ENCODE measurements at regions not wholly inside any gene's neighbourhood (a gene's known extent, or its start where the extent isn't known, plus 50 kb on each side); places are given as distances from the start of the nearest gene placed in this dataset.
"Not testable (repeated sequence)": the region's sequence is repeated elsewhere in the genome, so short reads cannot be mapped to it uniquely, and the experiment has no call there.

GRCh38 chr11:23257088-23257487 lies 396.8 kb upstream of the CCDC179 start:
- no peak for DNase-seq (ENCODE audit: low spot score)

DNA sequence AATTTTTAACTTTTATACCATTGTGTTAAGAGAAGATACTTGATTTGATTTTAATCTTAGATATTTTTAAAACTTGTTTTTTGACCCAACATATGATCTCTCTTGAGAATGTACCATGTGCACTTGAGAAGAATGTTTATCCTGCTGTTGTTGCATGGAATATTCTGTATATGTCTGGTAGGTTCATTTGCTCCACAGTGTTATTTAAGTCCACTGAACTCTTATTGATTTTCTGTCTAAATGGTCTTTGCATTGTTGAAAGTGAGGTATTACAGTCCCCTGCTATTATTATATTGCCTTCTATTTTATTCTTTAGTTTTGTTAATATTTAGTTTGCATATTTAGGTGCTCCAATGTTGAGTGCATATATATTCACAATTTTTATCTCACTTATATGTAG lies 397.3 kb upstream of the CCDC179 start:
- no peak for DNase-seq (ENCODE audit: low spot score)

- no peak for DNase-seq (ENCODE audit: low spot score)
Observed at GRCh38 chr11:23263466-23263865, 403.2 kb upstream of the CCDC179 start.

- no peak for DNase-seq (ENCODE audit: low spot score)
Observed at GRCh38 chr11:23272095-23272494, 411.8 kb upstream of the CCDC179 start.

DNA sequence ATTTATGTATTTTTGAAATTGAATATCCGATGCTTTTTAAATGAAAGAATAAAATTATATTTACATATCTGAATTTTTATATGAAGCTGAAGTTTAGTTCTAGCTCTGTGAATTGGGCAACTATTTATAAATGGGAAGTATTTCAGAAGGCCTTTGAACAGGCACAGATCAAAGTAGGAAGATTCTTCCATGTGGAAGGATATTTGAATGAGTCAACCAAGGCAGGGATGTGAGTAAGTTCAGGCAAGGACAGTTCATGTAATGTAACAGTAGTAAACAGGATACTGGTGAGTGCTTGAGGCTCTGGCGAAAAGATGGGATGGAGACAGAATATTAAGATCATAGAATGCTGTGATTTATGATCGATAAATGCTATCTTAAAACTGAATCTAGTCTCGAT lies 417.8 kb upstream of the CCDC179 start:
- DNase-seq (ENCODE audit: low spot score) = no peak

DNA sequence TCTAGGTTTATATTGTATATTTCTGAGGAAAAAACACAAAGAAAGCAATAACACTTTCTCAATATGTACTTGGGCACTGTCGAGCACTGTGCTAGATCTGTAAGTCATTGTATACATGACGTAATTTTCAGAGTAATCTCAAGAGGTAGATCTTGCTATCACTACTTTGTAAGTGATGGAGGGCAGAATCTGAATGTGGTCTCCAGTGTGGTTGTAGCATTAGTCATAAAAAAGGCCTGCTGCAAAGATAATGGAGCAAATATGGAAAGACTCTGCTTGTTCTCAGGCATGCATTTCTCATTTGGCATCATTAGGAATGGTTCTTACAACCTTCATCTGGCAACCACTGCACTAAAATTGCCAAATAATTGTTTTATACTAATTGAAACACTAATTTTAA lies 419.8 kb upstream of the CCDC179 start:
- DNase-seq (ENCODE audit: low spot score) = no peak

DNA sequence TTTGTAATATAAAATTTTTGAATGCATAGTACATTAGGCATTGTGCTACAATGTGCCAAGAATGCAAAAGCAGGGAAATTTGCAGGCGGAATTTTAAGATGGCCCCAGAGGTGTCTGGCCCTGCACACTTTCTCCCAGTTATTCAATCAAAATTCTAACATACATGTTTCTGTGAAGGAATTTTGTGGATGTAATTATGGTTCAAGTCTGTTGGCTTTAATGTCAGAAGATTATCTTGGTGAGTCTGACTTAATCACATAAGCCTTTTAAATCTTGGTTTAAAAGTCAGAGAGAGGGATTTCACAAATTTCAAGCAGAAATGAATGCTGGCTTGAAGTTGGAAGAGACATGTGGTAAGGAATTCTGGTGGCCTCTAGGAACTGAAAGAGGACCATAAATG lies 423.4 kb upstream of the CCDC179 start:
- no peak for DNase-seq (ENCODE audit: low spot score)

- DNase-seq (ENCODE audit: low spot score) = no peak
Observed at GRCh38 chr11:23284631-23285030, 424.4 kb upstream of the CCDC179 start.

DNA sequence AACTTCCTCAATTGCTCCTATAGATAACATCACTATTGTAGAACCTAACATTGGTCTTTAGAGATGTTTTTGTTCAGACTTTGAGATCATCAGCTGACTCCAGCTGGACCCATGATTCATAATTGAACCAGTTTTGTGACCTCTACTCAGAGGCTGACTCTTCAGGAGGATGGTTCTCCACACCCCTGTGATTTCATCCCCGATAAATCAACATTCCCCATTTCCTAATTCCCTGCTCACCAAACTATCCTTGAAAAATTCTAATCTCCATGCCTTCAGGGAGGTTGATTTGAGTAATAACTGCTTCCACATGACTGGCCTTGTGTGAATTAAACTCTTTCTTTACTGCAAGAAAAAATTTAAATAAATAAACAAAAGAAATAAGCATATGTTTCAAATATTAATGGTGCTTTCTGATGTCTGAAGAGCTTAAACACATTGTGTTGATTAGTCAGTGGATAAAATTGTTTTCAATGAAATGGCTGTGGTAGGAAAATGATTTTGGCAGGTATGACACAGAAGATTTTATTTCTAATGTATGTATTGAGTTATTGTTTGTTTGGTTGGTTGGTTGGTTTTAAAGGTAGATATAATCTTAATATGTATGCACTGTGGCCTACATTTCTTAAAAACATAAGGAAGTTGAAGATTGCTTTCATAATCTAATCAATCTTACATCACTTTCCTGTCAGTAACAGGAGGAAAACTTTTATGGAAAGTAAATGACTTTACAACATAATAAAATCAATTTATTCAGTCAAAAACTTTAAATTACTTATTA lies 427.9 kb upstream of the CCDC179 start:
- DNase-seq (ENCODE audit: low spot score) = no peak

- DNase-seq (ENCODE audit: low spot score) = no peak
Observed at GRCh38 chr11:23295241-23295640, 435.0 kb upstream of the CCDC179 start.

- DNase-seq (ENCODE audit: low spot score) = no peak
Observed at GRCh38 chr11:23308041-23308440, 447.8 kb upstream of the CCDC179 start.

DNA sequence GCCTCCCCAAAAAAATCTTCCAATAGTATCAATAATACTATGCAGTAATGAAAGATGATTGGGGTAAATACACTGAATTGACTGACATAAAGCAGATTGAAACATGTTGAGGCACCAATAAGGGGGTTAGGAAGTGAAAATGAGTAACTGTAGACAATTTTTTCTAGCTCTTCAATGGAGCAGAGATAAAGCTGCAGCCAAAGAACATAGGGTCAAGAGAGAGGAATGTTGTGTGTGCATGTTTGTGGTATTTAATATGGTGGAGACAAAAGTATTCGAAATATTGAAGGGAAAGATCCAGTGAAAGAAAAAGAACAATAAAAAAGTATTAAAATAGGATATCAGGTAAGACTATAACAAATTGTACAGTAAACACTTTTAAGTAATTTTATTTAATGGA lies 450.0 kb upstream of the CCDC179 start:
- DNase-seq (ENCODE audit: low spot score) = no peak

DNA sequence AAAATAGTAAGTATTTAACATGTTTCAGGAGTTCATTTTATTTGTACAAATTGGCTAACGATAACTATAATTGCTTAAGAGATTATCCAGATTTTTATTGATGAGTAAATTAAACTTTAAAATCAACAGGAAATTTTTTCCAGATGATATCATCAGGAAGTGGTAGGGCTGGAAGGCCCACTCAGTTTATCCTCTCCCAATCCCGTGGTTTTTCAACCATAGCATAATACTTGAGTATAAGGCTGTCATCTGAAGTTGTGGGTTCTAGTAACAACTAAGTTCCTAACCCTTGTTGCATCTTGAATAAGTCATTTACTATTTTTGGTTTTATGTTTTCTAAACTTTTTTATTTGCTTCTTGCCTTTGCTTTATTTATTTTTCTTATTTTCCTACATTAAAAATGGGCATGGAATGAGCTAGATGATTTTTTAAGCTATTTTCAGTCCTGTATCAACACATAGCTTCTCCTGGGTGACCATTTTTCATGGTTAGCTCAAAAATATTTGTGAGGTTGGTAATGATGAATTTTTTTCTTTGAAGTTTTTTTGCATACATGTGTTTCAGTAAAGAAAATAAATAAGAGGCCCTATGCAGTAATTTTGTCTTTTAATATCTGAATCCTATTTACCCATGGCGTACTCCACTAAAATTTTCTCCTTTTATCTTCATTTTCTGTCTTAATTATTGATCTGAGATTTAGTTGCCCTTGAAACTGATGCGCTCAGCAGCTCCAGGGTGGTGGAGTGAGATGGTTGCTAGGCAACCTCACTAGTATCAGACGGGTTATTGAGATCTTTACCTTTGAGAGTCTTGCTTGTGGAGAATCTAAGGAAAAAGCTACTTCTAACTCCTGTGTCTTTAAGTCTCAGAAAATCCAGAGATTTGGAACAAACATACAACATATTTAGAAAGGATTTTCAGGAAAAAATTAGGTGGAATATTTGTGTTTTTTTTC lies 452.0 kb upstream of the CCDC179 start:
- DNase-seq (ENCODE audit: low spot score) = no peak

- DNase-seq (ENCODE audit: low spot score) = no peak
Observed at GRCh38 chr11:23313001-23313400, 452.7 kb upstream of the CCDC179 start.

DNA sequence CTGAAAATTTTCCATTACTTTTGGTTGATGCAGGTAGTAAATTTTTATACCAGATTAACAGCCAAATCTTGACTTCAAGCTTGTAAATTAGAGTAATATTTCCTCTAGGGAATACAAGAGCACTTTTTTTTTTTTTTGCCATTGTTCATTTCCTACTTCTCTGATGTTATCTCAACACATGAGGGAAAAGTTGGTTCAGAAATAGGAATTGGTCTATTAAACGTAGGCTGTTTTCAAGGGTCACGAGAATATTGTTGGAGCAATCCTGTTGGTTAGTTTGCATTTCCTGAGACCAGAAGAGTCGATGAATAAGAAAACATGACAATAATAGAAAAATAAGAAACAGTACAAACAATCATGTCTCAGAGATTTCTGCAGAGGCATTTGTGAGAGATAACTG lies 453.9 kb upstream of the CCDC179 start:
- DNase-seq (ENCODE audit: low spot score) = no peak

DNA sequence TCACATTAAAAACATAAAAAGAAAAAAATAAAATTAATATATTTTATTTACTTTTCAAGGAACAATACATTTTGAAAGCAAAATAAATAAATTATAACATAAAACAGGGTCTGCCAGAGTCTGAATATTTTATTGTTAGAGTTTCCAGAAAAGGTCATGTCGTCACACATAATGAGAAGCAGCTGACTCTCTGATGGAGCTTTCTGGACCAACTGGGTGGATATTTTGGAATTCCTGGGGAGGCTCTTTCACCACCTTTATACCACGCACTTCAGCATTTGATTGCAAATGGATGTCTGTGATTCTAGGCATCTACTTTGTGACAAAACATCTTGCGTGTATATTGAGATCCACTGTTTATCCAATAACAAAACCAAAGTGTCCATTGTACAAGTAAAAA lies 455.0 kb upstream of the CCDC179 start:
- no peak for DNase-seq (ENCODE audit: low spot score)

DNA sequence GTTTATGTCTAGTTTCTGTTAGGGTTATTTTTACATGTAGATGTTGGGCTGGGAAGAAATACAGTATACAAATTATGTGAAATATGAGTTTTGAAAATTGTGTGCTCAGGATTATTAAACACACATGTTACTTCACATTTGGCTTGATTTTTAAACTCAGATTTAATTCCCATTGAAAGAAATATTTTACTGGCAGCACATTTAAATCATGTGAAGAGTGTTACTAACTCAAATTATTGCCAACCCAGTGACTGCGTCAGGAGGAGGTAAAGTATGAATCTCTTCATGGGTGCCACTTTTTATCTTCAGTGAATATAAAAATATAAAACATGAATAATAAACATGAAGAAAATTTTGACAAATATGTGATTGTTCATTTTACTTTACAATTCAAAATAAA lies 457.5 kb upstream of the CCDC179 start:
- no peak for DNase-seq (ENCODE audit: low spot score)

- DNase-seq (ENCODE audit: low spot score) = no peak
Observed at GRCh38 chr11:23318670-23319069, 458.4 kb upstream of the CCDC179 start.

- no peak for DNase-seq (ENCODE audit: low spot score)
Observed at GRCh38 chr11:23320131-23320530, 459.9 kb upstream of the CCDC179 start.

GRCh38 chr11:23335586-23335985 lies 475.3 kb upstream of the CCDC179 start:
- DNase-seq (ENCODE audit: low spot score) = not testable (repeated sequence)

DNA sequence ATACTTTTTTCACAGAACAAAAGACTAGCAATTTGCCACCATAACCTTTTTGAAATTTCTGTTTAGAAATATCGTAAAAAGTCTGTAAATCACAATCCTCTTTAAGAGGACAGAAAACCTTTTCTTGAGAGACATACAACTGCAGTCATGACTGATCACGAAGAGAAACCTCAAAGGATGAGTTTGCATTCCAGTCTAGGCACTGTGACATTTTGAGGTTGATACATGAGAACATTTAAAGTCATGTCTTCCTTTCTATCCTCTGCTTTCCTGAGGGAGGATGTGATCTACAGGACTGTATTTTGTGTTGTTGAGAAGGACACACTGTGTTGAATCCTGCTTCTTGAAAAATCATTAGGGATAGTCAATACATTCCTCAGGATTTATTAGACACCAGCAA lies 476.7 kb upstream of the CCDC179 start:
- DNase-seq (ENCODE audit: low spot score) = no peak

DNA sequence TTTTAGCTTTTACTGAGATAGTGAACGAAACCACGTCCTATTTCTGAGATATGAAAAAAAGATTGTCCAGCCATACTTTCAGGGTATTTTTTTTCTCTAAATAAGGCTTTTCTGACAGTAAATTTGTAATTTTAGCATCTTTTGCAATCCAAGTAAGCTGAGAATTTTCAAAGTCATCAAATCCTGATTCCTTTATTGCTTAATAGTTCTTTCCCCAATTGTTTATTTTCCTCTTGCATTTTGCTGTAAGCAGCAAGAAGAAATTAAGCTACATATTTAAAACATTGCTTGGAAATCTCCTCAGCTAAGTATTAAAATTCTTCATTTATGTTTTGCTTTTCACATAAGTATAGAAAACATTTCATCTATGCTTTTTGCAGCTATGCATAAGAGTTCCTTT lies 493.3 kb upstream of the CCDC179 start:
- DNase-seq (ENCODE audit: low spot score) = no peak

DNA sequence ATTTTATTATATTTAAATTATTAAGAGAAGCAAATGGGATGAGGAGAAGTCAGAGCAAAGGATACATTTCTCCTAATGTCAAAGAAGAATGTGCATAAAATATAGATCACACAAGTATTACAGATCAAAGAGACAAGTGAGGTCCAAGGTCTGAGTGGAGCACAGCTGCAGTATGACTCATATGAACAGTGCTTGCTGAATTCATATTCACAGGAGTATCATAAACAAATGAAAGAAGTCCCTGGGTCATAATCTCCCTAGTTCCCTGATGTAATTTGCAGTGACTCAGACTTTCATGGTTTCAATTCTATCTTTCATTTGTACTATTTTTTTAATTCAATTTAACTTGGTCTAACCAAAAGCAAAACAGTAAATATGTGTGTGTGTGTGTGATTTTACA lies 499.0 kb upstream of the CCDC179 start:
- DNase-seq (ENCODE audit: low spot score) = no peak

Measured in hematopoietic multipotent progenitor cell treated with erythropoietin and hydrocortisone succinate and interleukin-3 and kit ligand, for 15 days (in vitro differentiated cells).